ENCODE measurements at regions not wholly inside any gene's neighbourhood (a gene's known extent, or its start where the extent isn't known, plus 50 kb on each side); places are given as distances from the start of the nearest gene placed in this dataset.

DNA sequence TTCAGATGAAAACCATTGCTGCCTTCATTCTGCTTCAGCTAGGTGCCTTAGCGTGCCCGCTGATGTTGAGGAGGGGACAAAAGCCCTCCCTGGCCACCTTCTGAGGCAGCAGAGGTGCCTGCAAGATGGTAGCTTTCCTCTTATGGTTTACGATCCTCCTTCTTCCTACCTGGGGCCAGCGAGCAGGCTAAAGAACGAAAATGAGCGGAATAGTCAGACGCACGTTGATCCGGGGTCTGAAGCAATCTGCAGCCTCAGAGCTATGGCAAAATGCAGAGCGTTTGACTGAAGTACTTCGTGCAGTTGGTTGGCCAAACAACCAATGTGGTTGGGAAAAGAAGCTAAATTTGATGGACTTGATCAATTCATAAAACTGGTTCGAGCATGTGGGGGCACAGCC, 95.5 kb downstream of the GATA3 start:
- H3K27me3 ChIP-seq = peaks cover 0 to 5% of the 10 kb centered on the region in 2 donors
- DNase-seq (no peak), ATAC-seq (no peak)
- H3K9me3 ChIP-seq = no peaks in the 10 kb centered on the region
- H3K4me3 ChIP-seq = no peak overlapping the region
- TF ChIP-seq, protein P1, sequence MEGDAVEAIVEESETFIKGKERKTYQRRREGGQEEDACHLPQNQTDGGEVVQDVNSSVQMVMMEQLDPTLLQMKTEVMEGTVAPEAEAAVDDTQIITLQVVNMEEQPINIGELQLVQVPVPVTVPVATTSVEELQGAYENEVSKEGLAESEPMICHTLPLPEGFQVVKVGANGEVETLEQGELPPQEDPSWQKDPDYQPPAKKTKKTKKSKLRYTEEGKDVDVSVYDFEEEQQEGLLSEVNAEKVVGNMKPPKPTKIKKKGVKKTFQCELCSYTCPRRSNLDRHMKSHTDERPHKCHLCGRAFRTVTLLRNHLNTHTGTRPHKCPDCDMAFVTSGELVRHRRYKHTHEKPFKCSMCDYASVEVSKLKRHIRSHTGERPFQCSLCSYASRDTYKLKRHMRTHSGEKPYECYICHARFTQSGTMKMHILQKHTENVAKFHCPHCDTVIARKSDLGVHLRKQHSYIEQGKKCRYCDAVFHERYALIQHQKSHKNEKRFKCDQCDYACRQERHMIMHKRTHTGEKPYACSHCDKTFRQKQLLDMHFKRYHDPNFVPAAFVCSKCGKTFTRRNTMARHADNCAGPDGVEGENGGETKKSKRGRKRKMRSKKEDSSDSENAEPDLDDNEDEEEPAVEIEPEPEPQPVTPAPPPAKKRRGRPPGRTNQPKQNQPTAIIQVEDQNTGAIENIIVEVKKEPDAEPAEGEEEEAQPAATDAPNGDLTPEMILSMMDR (IDR thresholded peaks at IDR 0.05) = no peak
- no peaks in the 10 kb centered on the region for H3K36me3 ChIP-seq
- no peaks in the 10 kb centered on the region for H3K4me1 ChIP-seq
- no peak overlapping the region for H3K27ac ChIP-seq
- intact Hi-C loops (cut with DNase I) = no loop called here

DNA sequence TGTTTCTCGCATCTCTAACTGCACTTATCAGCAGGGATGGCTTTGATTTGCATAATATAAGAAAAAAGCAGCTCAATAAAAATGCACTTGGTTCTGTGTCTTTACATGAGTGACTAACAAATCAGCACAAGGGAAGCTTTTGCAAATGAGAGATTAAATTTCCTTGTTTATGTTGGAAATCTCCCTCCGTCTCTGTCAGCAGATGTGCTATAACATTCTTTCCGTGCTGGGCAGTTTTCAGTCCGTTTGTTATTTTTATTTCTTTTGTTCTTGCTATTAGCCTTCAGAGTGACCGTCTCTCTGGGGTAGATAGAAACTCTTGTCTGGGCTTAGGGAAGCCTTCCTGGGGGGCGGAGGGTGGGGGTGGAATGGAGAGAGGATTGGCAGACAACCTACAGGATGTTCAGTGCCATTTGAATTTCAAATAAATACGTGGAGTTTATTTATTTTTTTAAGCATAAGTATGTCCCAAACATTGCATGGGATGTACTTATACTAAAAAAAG, 96.0 kb downstream of the GATA3 start:
- Histone ChIP-seq H3K9me3 (no peaks in the 10 kb centered on the region), H3K27me3 (peaks cover 0 to 5% of the 10 kb centered on the region in 2 donors), H3K27ac (no peak overlapping the region), H3K4me3 (no peak overlapping the region), H3K36me3 (no peaks in the 10 kb centered on the region), H3K4me1 (no peaks in the 10 kb centered on the region)
- intact Hi-C loops (cut with DNase I) = no loop called here
- no peak for ATAC-seq
- no peak for DNase-seq
- TF ChIP-seq, protein P1 (IDR thresholded peaks at IDR 0.05) = no peak

DNA sequence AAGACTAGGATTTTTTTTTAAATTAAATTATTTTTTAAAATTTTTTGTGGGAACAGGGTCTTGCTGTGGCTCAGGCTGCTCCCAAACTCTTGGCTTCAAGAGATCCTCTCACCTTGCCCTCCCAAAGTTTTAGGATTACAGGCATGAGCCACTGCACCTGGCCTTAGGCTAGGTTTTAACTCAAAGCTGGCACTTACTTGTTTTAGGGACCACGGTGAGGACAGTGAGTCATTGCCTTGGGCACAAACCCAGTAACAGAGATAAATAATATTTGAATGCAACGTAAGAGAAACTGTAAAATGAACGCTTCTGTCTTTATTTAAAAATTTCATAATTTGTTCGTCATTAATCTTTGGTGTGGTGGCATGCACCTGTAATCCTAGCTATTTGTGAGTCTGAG, 96.6 kb downstream of the GATA3 start:
- intact Hi-C loops (cut with DNase I) = no loop called here
- ATAC-seq (no peak), DNase-seq (no peak)
- Histone ChIP-seq H3K4me3 (no peak overlapping the region), H3K27me3 (peaks cover 0 to 5% of the 10 kb centered on the region in 2 donors), H3K27ac (no peak overlapping the region), H3K36me3 (no peaks in the 10 kb centered on the region), H3K9me3 (no peaks in the 10 kb centered on the region), H3K4me1 (no peaks in the 10 kb centered on the region)
- TF ChIP-seq, protein P1 (IDR thresholded peaks at IDR 0.05) = no peak

DNA sequence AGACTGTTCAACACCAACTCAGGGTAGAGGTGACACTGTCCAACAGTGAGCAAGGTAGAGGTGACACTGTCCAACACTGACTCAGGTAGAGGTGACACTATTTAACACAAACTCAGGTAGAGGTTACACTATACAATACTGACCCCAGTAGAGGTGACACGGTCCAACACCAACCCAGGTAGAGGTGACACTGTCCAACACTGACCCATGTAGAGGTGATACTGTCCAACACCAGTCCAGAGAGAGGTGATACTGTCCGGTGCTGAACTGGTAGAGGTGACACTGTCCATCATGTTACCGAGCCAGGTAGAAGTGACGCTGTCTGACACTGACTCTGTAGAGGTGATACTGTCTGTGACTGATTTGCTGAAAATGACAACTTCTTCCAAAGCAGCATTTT, 102.4 kb downstream of the GATA3 start:
- TF ChIP-seq, protein P1 (IDR thresholded peaks at IDR 0.05) = no peak
- no peak overlapping the region for H3K4me3 ChIP-seq
- H3K9me3 ChIP-seq = no peaks in the 10 kb centered on the region
- no peaks in the 10 kb centered on the region for H3K36me3 ChIP-seq
- no peak overlapping the region for H3K27ac ChIP-seq
- intact Hi-C loops (cut with DNase I) = no loop called here
- ATAC-seq (no peak), DNase-seq (no peak)
- peaks cover 0 to 11% of the 10 kb centered on the region in 2 donors for H3K27me3 ChIP-seq
- H3K4me1 ChIP-seq = no peaks in the 10 kb centered on the region

DNA sequence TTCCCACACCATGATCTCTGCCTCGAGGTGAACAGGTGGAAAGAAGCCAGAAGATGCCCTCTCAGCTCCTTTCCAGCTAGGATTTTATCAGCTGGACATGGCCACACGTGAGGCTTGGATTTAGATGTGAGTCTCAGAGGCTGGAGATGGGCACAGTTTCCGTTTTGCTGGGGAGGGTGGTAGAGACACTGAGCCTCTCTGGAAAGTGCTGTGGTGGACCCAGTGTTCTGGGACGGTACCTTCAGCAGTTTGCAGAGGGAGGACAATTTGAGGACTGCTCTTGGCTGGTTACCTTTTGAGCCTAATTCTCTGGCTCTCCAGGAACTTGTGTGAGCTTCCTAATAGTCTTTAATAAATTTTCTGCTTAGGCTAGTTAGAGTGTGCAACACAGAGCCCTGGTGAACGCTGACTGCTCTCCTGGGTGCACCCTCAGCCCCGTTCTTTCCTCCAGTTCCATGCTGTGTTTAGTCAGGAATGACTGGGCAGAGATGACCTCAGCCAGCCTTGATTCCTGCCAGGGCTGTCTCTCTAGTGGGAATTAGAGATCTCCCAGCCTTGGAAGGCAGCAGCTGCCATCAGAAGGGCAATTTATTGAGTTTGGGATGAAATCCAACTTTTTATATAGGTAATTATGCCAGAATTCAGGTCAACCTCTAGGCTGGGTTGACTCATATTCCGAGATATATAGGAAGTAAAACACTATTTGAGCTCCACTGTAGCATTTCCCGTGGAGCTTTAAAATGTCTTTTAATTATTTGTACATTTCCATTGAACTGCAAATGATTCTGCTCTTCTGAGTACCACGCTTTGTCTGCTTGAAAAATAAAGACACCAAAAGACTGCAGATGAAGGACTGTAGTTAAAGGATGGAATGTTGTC, 103.9 kb downstream of the GATA3 start:
- intact Hi-C loops (cut with DNase I) = no loop called here
- H3K9me3 ChIP-seq = no peaks in the 10 kb centered on the region
- TF ChIP-seq, protein P1 (IDR thresholded peaks at IDR 0.05) = no peak
- H3K4me1 ChIP-seq = no peaks in the 10 kb centered on the region
- ATAC-seq = no peak
- H3K27ac ChIP-seq = no peak overlapping the region
- peaks cover 0 to 11% of the 10 kb centered on the region in 2 donors for H3K27me3 ChIP-seq
- H3K4me3 ChIP-seq = no peak overlapping the region
- DNase-seq = no peak
- no peaks in the 10 kb centered on the region for H3K36me3 ChIP-seq
